OCI-LY3 (cell line): ENCODE measurements at regions not wholly inside any gene's neighbourhood (a gene's known extent, or its start where the extent isn't known, plus 50 kb on each side); places are given as distances from the start of the nearest gene placed in this dataset.

Experiments used
- CTCF ChIP-seq: fragments of 200-600, 300-600 bp; sonication (generic); IDR thresholded peaks from 2 replicates; pipeline ENCODE4 v1.5.1; 2014; ENCODE audit warnings: antibody characterized with exemption, low read length, low read depth
- EZH2phosphoT487 ChIP-seq: fragments of 200-600 bp; shearing (Covaris generic); IDR thresholded peaks from 2 replicates; pipeline ENCODE4 v1.6.1; 2018; ENCODE audit warnings: antibody characterized with exemption, mixed run types, low read depth

- no peak for TF ChIP-seq CTCF
- TF ChIP-seq EZH2phosphoT487 = no peak
These were observed 542.8 kb downstream of the IRS1 start for GRCh38 chr2:226256709-226257376.
